ENCODE measurements at regions not wholly inside any gene's neighbourhood (a gene's known extent, or its start where the extent isn't known, plus 50 kb on each side); places are given as distances from the start of the nearest gene placed in this dataset.

DNA sequence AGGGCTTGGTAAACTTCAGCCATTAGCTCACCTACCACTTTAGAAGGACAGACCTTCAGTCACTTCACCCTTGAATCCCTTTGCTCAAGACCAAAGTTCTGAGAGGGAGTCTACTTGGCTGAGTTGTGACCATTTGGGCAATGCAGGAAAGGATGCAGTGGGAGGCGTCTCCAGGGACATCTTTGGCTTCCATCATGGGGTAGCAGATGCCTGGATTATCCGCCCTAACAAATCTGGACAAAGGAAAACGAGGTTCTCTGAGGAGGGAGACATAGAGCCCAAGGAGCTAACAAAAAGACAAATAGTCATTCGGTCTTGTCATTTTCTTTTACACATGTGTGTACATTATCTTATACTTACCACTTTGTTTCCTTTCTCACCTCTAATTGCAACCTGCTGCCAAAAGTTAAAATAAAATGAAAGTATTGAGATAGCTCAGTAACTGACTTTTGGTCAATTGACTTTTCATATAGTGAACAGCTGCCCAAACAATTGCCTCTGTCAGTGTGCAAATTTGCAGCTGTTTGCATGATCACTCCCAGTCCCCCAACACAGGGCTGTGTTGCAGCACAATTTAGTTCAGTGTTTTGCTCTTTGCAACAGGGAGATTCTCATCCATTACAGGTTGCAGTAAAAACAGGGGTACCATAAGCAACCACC, 108.9 kb upstream of the EEF2KMT start:
- TF ChIP-seq, protein P1, sequence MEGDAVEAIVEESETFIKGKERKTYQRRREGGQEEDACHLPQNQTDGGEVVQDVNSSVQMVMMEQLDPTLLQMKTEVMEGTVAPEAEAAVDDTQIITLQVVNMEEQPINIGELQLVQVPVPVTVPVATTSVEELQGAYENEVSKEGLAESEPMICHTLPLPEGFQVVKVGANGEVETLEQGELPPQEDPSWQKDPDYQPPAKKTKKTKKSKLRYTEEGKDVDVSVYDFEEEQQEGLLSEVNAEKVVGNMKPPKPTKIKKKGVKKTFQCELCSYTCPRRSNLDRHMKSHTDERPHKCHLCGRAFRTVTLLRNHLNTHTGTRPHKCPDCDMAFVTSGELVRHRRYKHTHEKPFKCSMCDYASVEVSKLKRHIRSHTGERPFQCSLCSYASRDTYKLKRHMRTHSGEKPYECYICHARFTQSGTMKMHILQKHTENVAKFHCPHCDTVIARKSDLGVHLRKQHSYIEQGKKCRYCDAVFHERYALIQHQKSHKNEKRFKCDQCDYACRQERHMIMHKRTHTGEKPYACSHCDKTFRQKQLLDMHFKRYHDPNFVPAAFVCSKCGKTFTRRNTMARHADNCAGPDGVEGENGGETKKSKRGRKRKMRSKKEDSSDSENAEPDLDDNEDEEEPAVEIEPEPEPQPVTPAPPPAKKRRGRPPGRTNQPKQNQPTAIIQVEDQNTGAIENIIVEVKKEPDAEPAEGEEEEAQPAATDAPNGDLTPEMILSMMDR (IDR thresholded peaks at IDR 0.05), result no peak
- TF ChIP-seq POLR2A (IDR thresholded peaks at IDR 0.05) (no peak), POLR2AphosphoS5 (IDR thresholded peaks at IDR 0.05) (no peak)

Measured in breast epithelium (tissue), 3 donors.